PFSK-1 (cell line): ENCODE measurements at regions not wholly inside any gene's neighbourhood (a gene's known extent, or its start where the extent isn't known, plus 50 kb on each side); places are given as distances from the start of the nearest gene placed in this dataset.

Source experiments
- POLR2AphosphoS5 ChIP-seq: IDR thresholded peaks from 2 replicates; pipeline ENCODE4 v1.6.1; 2012; ENCODE audit warnings: low read depth, mild to moderate bottlenecking, control low read depth, low read length, moderate library complexity
- SIN3A ChIP-seq: IDR thresholded peaks from 2 replicates; pipeline ENCODE4 v1.6.1; 2012; ENCODE audit warnings: mild to moderate bottlenecking, low read length, moderate library complexity, borderline replicate concordance; ENCODE audit not compliant: insufficient read depth
- TAF1 ChIP-seq: IDR thresholded peaks from 2 replicates; pipeline ENCODE4 v1.6.1; 2012; ENCODE audit warnings: low read length, control low read depth, borderline replicate concordance; ENCODE audit not compliant: insufficient read depth
- TF ChIP-seq, protein P1 (sequence below), 2 experiments: IDR thresholded peaks; 2 replicates each; pipeline versions ENCODE4 v1.6.1 to v1.8.0; 2011 to 2012; ENCODE audit warnings: low read depth in 2 of 2, low read length in 2 of 2, control low read depth in 1 of 2, inconsistent platforms in 1 of 2, mild to moderate bottlenecking in 1 of 2, moderate library complexity in 1 of 2; ENCODE audit not compliant: insufficient read depth in 1 of 2

DNA sequence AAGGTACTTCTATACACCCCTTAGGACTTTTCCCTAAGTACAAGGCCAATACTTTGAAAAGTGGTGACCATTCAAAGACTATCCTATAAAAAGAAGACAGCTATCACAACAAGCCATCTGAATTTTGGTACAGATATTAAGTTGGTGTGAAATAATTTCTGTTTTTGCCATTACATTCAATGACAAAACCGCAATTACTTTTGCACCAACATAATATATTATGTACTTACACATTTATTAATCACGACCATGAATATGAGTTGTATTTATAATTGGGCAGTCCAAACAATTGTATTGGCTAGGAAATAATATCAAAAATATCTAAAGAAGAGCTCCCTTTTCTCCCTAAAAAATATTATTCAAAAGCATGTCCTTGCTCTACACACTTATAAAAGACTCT is 215.7 kb downstream of the TMA16 start:
- no peak for TF ChIP-seq POLR2AphosphoS5
- TF ChIP-seq TAF1 = no peak
- TF ChIP-seq, protein P1, sequence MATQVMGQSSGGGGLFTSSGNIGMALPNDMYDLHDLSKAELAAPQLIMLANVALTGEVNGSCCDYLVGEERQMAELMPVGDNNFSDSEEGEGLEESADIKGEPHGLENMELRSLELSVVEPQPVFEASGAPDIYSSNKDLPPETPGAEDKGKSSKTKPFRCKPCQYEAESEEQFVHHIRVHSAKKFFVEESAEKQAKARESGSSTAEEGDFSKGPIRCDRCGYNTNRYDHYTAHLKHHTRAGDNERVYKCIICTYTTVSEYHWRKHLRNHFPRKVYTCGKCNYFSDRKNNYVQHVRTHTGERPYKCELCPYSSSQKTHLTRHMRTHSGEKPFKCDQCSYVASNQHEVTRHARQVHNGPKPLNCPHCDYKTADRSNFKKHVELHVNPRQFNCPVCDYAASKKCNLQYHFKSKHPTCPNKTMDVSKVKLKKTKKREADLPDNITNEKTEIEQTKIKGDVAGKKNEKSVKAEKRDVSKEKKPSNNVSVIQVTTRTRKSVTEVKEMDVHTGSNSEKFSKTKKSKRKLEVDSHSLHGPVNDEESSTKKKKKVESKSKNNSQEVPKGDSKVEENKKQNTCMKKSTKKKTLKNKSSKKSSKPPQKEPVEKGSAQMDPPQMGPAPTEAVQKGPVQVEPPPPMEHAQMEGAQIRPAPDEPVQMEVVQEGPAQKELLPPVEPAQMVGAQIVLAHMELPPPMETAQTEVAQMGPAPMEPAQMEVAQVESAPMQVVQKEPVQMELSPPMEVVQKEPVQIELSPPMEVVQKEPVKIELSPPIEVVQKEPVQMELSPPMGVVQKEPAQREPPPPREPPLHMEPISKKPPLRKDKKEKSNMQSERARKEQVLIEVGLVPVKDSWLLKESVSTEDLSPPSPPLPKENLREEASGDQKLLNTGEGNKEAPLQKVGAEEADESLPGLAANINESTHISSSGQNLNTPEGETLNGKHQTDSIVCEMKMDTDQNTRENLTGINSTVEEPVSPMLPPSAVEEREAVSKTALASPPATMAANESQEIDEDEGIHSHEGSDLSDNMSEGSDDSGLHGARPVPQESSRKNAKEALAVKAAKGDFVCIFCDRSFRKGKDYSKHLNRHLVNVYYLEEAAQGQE (IDR thresholded peaks at IDR 0.05; ENCODE audit: insufficient read depth in 1 of 2, low read depth in 2 of 2, low read length in 2 of 2) = no peak
- TF ChIP-seq SIN3A = no peak
